ENCODE measurements at regions not wholly inside any gene's neighbourhood (a gene's known extent, or its start where the extent isn't known, plus 50 kb on each side); places are given as distances from the start of the nearest gene placed in this dataset.

DNA sequence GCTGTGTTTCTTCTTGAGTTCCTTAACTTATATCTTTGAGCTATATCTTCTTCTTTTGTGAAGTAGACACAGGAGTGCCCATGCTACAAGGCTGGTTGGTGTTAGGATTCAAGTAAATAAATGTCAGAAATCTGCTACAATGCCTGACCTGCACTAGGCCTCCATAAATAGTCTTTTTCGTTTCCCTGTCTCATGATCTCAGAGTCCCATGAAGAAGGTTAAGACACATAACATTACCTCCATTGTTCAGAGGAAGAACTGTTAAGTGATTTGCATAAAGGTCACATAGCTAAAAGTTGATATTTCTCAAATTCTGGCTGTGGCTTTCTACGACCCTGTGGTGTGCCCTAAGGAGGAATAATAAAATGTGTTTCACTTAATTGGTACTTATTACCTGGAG is 228.4 kb downstream of the KCNS3 start:
- no peak for TF ChIP-seq FOXK2 (IDR thresholded peaks at IDR 0.05)
- TF ChIP-seq, protein P1, sequence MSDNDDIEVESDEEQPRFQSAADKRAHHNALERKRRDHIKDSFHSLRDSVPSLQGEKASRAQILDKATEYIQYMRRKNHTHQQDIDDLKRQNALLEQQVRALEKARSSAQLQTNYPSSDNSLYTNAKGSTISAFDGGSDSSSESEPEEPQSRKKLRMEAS (IDR thresholded peaks at IDR 0.05; ENCODE audit: low read depth, low read length): no peak
- TF ChIP-seq NFYA (IDR thresholded peaks at IDR 0.05; ENCODE audit: borderline replicate concordance, low read depth, low read length): no peak
- TF ChIP-seq, protein P2, sequence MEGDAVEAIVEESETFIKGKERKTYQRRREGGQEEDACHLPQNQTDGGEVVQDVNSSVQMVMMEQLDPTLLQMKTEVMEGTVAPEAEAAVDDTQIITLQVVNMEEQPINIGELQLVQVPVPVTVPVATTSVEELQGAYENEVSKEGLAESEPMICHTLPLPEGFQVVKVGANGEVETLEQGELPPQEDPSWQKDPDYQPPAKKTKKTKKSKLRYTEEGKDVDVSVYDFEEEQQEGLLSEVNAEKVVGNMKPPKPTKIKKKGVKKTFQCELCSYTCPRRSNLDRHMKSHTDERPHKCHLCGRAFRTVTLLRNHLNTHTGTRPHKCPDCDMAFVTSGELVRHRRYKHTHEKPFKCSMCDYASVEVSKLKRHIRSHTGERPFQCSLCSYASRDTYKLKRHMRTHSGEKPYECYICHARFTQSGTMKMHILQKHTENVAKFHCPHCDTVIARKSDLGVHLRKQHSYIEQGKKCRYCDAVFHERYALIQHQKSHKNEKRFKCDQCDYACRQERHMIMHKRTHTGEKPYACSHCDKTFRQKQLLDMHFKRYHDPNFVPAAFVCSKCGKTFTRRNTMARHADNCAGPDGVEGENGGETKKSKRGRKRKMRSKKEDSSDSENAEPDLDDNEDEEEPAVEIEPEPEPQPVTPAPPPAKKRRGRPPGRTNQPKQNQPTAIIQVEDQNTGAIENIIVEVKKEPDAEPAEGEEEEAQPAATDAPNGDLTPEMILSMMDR (IDR thresholded peaks at IDR 0.05 in 2 of 3, conservative IDR thresholded peaks at IDR 0.05 in 1 of 3; ENCODE audit: control insufficient read depth in 2 of 3, extremely low read depth in 1 of 3, insufficient read depth in 1 of 3, low read depth in 3 of 3, low read length in 3 of 3): no peak
